Forelimb muscle (tissue), 1 donor: ENCODE measurements at regions not wholly inside any gene's neighbourhood (a gene's known extent, or its start where the extent isn't known, plus 50 kb on each side); places are given as distances from the start of the nearest gene placed in this dataset.

Experiments used
- DNase-seq: peaks from one replicate; pipeline ENCODE4 v3.0.0-alpha.2; 2013; ENCODE audit warnings: low read depth

DNA sequence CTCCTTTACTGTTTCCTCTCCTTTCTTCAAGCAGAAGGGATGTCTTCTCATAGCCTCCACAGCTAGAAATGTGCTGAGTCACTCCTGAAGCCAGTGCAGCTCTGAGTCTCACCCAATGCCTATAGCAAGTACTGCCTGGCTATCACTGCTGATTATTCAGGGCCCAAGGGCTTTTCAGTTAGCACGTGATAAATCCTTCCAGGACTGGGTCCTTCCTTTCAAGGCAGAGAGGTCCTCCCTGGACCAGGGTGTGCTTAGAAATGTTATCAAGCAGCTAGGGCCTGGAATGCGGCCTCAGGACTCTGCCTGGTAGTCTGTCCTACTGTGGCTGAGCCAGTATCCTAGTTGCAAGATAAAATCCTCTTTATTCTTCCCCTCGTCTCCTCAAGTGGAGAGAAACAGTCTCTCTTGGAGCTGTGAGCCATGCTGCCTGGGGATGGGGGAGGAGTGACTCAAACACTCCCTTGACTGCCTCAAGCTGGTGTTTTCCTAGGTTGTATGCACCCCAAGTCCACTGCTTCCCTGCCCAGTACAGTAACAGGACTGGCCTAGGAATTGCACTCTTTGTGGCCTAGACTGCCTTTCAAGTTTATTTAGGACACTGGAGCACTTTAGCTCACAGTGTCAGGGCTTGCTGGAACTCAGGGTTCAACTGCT, 198.7 kb upstream of the SERP2 start:
- no peak for DNase-seq

DNA sequence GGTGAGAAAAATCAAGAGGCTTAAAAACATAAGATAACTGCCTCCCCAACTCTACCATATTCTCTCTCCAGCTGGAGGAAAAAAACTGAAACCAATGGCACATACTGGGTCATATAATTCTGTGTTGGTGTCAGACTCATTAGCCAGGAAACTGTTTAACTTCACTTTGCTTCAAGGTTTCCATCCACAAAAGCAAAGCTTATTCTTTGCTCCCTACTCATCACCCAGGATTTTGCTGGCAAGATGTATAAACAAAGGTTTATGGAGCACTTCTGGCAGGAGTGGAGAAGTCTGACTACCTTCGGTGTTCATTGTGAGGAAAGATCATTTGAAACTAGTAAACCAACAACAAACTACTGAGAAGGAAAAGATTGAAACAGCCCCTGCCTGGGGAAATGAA, 197.5 kb upstream of the SERP2 start:
- DNase-seq: no peak

DNA sequence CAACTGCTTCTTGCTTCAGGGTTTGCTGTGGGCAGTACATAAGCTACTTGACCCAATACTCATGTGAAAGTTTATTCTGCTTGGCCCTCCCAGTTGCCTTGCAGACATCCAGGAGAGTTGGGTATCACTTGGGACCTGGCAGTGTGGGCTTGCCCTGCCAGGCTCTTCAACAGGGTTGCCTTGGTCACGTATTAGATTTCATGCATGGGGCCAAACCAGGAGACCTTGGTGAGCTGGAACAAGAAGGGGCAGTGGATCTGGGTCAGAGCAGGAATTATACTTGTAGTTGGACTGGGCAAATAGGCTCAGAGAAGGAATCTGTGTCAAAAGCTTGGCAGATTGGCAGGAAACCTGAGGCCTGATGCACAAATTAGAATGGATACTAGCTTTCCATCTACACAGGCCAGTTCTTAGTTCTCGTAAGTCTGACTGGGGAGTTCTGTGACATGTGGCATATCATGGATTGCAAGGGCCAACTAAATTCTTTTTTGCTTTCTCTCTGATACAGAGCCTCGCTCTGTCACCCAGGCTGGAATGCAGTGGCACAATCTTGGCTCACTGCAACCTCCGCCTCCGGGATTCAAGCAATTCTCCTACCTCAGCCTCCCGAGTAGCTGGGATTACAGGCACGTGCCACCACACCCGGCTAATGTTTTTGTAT, 192.6 kb upstream of the SERP2 start:
- DNase-seq: no peak

DNA sequence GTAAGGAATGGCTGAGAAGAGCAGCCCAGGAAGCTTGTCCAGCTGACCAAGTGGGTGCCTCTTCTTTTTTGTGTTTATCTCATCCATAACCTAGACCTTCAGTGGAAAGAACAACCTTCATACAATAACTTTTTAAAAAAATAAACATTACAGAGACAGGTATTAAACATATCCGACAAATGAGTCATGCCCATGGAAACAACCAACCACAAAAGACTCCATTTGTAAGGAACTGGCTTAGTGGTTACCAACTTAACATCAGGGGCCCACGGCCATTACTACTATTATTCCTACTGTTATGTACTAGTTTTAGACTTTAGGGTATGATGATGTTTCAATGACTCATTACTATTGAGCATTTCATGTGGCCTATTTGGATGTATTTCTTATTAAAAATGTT, 191.7 kb upstream of the SERP2 start:
- no peak for DNase-seq

DNA sequence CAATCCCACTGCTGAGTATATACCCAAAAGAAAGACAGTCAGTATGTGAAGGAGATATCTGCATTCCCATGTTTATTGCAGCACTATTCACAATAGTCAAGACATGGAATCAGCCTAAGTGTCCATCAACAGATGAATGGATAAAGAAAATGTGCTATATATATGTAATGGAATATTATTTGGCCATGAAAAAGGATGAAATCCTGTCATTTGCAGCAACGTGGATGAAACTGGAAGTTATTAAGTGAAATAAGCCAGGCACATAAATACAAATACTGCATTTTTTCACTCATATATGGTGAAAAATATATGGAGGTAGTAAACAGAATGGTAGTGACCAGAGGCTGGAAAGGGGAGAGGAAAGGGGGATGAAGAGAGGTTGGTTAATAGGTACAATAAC, 188.9 kb upstream of the SERP2 start:
- no peak for DNase-seq

DNA sequence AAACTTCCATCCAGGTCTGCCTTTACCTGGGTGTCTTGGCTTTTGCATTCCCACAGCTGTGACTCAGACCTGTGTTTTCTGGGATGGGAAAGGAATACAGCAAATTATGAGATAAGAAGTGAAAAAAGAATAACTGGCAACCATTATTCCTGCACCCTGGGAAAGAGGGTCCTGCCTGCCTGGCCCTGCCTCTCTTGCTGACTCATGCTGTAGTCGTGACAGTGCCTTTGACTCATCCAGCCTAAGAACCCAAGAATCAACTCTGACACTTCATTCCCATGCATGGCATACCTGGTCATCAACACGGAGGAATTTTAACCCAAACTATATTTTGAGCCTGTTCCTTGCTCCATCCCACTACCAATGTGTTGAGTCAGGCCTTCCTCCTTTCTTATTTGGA, 185.4 kb upstream of the SERP2 start:
- no peak for DNase-seq

DNA sequence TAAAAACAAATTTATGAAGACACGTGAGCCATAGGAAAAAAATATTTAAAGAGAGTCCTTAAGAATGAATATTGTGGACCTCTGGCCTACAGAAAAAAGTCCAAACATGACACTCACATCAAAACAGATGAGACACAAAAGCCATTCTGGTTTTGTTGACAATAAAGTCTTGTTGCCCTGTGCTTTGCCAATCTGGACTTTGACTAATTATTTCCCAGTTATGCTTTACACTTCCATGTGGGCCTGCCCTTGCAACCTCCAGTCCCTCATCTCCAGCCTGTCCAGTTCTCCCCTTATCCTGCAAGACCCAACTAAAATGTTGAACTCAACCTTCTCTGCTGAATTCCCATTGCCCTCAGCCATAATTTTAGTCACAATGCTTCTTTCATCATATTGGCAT, 184.5 kb upstream of the SERP2 start:
- DNase-seq: no peak

DNA sequence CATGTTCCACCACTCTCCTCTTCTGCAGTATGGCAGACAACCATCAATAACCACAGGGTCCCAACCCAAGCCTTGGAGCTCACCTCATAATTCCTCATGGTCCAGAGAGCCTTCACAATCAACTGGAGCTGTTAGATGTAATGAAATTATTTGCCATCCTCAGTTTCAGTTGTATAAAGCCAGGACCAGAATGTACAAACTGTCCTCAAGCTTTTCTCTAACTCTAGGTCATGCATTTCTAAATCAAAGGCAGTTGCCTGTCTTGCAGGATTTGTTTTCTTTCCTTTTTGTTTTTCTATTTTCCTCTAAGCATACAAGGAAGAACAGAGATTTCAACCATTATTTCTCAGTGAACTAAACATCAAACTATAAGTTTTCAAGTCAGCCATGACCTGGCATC, 182.5 kb upstream of the SERP2 start:
- DNase-seq: no peak

DNA sequence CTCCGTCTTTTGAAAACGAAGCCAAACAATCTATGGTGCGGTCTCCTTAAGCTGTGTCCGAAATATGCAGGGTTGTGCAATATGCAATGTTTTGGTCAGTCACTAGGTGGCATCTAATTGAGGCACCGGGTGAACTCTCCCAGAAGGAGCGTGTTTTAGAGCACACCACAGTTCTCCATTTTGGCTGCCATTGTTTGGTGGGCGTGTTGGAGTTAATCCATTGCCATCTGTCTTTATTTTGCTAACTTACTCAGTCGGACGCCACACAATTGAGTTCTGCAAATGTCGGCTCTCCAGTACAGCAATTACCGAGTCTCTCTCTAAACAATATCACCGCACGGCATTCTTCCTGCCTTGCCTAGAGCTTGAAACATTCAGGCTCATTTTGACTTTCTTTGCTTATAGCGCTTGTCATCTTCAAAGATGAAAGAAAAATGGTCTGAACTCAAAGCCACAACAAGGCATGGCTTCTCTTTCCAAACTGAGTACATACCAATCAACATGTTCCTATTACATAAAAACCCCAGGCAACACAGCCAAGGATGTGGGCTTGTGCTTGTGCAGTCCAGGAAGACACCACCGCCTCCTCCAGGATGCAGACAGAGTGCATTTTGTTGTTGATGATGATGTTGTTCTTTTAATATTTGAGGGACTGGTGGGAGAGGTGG, 182.0 kb upstream of the SERP2 start:
- peak; percentile 24 for DNase-seq

DNA sequence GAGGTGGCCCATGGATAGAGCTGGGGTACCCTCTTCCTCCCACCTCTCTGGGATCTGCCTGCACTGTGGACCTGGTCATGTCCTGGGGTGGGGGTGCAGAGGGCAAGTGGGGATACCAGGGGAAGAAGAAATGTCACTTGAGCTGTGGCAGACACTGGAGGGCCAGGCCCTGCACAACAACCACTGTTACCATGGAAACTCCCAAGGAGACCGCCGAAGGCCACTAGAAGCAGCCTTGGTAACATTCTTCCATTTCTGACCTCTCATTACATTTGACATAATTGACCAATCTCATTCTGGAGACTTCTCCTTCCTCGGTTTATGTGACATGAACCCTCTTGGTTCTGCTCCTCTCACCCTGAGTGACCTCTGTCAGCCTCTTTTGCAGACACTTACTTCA, 179.9 kb upstream of the SERP2 start:
- DNase-seq: no peak

DNA sequence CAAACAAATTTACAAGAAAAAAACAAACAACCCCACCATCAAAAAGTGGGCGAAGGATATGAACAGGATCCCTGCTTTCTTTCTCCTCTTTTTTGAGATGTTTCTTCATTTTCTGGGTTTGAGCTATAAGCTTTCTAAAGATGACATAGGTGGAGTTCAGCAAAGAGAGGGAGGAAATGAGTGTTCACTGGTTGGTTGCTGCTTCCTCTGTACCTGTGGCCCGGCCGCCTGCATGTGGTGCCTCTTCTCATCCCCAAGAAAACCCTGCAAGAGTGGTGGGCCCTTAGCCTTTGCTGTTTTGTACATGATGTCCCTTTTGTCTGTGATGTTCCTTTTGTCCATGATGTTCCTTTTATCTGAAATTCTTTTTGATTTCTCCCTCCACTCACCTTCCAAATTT, 178.4 kb upstream of the SERP2 start:
- DNase-seq: no peak

DNA sequence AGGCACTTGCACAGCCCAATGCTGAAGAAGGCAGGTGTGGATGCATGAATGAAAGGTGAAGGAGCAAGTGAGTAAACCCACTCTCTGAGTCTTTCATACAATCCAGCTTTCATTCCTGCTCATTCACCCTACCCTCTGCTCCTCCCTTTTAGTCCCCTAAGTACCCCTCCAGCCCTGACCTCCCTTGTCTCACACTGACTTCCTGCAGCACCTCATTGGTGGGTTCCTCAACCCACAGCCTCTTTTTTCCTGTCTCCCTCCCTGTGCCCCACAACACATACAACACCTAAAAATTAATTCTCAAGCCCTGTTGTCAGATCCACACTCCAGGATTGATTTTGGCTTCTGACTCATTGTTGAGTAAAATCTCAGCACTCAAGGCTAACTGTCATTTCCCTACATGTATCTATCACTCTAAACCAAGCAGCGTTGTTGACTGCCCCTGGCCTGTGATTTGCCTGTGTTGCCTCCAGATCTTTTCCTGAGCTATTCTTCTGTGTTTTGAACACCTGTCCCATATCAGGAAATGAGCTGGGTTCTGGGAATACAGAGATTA, 177.3 kb upstream of the SERP2 start:
- no peak for DNase-seq

DNA sequence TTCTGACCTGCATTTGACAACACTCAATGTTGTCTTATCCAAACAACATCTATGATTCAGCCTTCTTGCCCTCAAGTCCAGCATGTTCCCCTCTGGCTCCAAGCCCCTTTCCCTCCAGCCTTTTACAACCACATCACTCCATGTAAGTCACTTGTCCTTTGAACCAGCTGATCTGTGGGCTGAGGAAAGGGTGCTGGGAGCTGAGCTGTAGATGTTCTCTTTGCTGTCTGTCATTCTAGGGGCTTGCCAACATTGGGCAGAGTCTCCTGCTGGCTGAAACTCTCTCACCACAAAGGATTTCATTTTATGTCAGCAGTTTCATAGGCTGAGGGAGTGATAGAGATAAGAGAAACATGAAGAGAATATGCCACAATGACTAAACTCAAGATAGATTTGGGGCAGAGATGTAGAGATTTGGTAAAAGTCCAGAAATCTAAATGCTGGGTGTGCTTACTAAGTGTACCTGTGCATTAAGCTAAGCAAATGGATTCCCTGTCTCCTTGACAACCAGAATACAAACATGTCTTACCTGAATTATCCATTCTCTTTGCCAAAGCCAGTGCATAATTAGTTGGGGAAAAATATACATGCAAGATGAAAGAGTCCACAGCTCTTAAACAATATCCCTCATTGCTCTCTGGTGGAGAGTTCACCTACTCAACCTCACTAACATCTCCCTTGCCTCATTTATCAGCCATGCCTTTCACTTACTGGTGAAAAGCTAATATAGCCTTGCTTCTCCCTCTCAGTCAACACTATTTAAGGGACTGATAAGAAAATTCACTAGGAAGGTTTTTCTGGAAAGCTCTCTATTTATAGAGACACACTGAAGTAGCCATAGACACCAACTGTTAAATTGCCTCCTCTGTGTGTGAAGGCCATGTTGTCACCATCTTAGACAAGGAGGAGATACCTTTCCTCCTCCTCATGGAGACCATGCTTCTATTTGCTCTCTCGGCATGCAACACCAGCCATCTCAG, 175.5 kb upstream of the SERP2 start:
- DNase-seq: no peak

DNA sequence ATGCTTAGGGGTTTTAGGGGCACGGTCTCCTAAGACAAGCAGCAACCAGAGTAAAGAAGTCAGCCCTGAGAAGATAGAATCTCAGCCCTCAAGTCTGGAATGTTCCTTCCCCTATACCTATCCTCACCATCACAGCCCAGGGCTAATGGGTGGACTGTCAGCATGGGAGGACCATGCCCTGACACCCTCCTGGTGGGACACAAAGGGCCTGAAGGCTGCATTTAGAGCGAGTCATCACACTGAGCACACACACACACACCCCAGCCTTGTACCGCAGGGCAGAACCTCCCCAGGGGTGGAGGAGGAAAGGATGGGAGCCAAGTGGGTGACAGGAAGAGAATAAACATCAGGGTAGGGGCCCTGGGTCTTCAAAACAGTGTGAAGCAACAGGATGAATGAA, 174.8 kb upstream of the SERP2 start:
- no peak for DNase-seq

DNA sequence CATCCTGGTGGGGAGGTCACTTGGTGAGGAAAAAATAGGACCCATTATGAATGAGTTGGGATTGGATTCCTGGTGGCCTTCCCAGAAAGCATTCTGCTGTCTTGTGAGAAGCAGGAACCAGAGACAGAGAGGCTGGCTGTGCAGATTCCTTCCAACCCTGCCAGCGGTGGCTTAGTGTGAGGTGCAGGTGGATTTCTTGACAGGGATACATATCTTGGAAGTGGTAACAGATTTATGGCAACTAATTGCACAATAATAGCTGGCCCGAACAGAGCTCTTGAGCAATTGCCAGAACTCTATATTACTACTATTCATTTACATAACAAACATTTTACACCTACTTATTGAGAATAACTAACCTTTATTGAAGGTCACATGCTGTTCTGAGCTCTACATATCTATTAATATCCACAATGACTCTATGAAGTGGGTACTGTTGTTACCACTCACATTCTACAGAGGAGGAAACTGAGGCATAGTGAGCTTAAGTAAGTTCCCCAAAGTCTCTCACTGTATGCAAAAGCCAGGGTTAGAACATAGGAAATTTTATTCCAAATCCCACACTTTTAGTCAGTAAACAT, 173.9 kb upstream of the SERP2 start:
- DNase-seq: no peak

DNA sequence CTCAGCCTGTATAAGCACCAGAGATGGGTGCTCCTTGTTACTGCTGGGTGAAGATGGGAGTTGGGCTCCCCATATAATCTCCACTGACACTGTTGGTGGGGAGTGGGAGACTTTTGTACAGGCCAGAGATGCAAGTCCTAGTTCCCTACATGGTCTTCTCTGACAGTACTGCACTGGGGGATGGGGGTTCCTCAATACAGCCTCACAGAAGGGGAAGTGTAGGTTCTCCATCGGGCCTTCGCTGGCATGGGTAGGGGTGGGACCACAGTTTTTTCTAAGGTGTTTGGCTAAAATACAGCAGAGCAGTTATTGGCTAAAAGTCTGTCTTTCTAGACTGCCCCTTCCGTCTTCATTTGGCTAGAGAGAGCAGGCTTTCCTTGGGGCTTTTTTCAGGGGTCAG, 167.2 kb upstream of the SERP2 start:
- no peak for DNase-seq

DNA sequence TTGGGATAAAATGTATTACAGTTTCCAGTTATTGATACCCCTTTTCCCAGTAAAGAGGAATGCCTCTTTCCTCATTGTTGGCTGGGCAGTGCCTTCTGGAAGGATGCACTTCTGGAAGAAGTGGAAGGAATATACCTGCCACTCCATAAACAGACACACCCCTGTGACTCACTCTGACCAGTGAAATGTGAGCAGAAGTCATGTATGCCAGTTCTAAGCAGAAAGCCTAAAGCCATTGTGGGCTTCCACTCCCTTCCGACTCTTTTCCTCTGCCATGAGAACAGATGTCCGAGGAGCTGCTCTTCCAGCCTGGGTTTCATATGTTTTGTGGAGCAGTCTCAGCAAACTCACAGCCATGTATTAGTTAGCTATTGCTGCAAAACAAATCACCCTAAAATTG, 166.1 kb upstream of the SERP2 start:
- no peak for DNase-seq

DNA sequence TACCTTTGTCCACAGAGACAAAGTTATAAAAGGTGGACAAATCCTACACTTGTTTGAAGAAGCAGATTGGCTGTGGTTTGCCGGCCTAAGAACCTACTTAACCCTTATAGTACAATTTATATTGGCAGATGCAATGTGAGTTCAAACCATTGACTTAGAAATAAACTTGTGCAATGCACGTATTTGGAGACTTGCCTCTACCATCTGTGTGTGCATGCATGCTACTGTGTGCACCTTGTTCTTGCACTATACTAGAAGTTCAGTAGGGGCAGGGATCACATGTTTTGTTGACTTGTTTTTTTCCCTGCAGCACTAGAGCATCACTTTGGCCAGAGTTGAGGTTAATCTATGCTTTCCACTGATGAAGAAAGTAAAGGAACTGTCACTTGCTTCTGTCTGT, 163.1 kb upstream of the SERP2 start:
- DNase-seq: no peak

DNA sequence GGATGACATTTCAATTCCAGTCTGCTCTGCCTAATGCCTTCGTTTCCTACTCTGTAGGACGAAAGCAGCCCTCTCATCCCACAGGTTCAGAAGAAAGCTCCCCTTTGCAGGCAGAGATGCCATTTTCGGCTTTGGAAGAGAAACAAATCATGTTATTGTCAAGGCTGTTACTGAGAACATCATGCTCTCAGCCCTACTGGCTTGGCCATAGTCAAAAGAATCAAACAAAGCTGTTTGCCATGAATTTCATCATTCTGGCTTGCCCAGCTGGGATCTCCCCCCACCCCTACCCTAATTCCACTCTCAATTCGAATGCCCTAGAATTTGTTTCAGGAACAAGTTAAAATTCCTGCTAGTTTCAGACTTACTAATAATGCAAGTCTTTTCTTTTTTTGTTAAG, 162.3 kb upstream of the SERP2 start:
- no peak for DNase-seq

DNA sequence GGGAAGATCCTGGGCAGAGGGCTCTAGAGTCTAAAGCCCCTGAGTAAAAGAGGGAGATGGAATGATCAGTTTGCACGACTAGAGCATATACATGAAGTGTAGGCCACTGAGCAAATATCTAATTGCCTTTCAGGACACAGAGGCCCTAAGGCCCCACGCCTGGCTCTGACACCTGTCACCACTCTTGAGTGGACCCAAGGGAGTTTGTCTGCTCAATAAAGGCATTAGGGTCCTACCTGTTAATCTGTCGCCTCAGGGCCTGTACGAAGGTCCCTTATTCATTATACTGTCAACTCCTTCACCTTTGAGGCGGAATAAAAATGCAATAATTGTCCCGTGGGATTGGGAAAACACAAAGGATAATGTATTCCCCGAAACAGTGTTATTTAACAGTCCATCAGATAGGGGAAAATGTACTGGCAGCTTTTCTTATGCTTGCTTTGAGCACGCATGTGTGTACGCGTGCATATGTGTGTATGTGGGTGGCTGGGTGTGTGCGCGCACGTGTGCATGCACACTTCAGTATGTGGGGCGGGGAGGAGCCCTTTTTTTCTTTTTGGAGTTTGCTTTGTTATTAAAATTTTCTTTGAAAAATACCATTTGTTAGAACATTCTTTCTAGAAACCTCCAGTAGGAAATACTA, 161.8 kb upstream of the SERP2 start:
- DNase-seq: no peak
